ENCODE measurements at regions not wholly inside any gene's neighbourhood (a gene's known extent, or its start where the extent isn't known, plus 50 kb on each side); places are given as distances from the start of the nearest gene placed in this dataset.

DNA sequence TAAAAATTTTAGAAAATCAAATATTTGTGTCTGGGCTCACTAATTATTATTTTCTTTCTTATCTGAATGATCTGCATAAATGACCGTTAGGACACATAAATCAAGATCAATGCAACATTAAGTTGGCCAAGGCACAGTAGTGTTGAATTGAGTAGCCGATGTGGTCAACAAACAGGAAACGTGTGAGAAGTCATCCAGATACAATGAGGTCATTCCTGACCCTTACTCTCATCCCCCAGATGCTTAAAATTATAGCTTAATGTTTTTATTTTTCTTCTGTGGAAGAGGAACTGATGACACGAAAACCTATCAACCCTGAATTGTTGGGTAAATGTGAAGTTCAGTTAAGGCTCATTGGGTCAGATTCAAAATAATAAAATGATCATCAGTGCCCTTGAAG lies 222.9 kb downstream of the RFC3 start:
- DNase-seq (ENCODE audit: low read depth in 2 of 2): no peak

DNA sequence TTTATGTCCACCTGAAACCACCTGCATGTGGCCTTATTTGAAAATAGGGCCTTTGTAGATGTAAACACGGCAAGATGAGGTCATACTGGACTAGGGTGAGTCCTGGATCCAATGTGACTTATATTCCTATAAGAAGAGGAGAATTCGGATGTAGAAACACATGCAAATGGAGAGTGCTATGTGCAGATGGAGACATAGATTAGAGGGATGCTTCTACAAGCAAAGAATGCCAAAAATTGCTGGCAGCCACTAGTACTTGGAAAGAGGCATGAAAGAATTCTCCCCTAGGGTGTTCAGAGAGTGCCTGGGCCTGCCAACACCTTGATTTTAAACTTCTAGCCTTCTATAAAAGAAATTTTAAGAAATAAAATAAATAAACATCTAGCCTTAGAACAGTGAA lies 226.1 kb downstream of the RFC3 start:
- no peak for DNase-seq (ENCODE audit: low read depth in 2 of 2)

DNA sequence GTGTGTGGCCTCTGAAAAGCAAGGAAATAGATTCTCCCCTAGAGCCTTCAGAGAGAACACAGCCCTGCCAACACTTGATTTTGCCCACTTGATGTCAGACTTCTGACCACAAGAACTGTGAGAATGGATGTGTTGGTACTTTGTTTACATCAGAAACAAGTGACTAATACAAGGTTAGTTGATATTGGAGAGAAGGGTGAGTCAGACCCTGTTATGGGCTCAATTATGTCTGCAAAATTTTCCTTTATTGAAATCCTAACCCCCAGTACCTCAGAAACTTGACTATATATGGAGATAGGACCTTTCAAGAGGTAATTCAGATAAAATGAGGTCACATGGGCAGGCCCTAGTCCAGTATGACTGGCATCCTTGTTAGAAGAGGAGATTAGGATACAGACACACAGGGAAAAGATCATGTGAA lies 226.7 kb downstream of the RFC3 start:
- DNase-seq (ENCODE audit: low read depth in 2 of 2): no peak

GRCh38 chr13:34046457-34046856 lies 228.5 kb downstream of the RFC3 start:
- no peak for DNase-seq (ENCODE audit: low read depth in 2 of 2)

DNA sequence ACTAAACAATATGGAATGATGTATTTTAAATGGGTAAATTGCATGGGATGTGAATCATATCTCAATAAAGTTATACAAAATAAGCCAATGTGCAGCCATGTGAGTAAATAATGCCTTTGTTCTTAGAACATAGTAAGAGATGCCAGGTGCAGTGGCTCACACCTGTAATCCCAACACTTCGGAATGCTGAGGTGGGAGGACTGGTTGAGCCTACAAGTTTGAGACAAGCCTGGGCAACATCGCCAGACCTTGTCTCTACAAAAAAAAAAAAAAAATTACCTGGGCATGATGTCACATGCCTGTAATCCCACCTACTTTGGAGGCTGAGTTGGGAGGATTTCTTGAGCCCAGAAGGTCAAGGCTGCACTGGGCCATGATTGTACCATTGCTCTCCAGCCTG lies 230.7 kb downstream of the RFC3 start:
- DNase-seq (ENCODE audit: low read depth in 2 of 2): no peak

GRCh38 chr13:34056733-34057258 lies 238.8 kb downstream of the RFC3 start:
- no peak for DNase-seq (ENCODE audit: low read depth in 2 of 2)

- DNase-seq (ENCODE audit: low read depth in 2 of 2): no peak
Measured at GRCh38 chr13:34064456-34065205, 246.7 kb downstream of the RFC3 start.

DNA sequence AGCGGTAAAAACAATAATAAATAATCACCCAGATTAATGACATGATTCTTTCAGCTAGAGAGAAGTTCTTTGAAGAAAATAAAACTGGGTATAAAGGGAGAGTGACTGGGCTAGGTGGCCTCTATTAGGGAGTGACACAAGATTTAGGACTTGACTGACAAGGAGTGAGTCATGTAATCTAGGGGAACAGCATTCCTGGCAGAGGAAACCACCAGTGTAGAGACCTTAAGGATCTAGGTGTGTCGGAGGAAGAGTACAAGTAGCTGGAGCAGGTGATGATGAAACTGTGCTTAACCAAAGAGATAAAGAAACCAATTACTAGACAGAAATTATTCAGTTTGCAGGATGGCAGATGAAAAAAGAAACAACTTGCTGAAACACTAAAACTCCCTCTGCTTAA lies 248.0 kb downstream of the RFC3 start:
- no peak for DNase-seq (ENCODE audit: low read depth in 2 of 2)

DNA sequence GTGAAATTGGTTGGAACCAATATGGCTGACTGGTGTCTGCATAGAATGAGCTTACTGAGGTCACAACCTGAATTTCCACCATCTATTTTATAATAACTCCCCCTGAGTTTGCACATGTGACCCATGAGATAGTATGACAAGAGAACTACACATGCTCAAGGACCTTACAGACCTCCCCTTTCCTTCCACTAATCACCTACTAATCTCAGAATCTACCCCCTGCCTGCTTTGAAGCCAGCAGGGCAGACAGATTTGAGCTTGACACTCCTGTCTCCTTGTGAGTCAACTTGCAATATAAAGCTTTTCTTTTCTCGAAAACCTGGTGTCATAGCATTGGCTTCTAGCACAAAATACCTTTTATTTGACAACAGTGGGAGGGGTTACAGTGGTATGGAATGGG lies 248.4 kb downstream of the RFC3 start:
- DNase-seq (ENCODE audit: low read depth in 2 of 2): no peak

DNA sequence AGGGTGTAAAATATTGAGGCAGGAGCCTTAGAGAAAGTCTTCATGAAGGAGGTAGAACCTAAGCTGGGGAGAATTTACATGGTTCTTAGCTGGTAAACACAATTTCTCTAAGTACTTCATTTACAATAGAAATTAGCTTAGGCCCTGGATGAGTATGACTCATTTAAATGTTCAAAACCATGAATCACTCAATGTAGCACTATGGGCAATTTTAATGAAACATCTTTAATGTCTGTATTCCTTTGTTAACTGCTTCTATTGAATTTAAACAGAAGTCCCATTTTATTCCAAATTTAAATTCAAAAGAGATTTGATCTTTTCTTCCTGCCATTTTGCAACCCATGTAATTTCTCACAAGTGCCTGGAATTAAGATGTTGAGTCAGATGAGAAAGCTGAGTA lies 252.1 kb downstream of the RFC3 start:
- DNase-seq (ENCODE audit: low read depth in 2 of 2): no peak

GRCh38 chr13:34070544-34071303 lies 252.8 kb downstream of the RFC3 start:
- no peak for DNase-seq (ENCODE audit: low read depth in 2 of 2)

DNA sequence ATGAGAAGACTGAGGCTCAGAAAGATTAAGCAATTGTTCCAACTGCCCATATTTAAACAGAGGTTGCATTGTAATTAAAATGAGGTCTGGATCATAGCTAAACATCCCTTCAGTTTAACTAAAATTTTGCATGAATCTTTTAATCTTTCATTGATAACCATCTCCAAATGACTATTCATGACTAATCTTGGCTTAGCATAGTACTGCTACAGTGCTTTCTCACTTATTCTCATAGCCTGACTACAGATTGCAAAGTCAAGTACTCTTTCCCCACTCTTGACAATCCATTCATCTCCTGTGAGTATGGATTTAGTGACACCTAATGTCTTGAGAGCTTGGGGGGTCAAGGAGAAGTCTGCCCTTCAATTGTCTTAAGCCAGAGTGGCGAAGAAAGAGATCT lies 258.4 kb downstream of the RFC3 start:
- no peak for DNase-seq (ENCODE audit: low read depth in 2 of 2)

DNA sequence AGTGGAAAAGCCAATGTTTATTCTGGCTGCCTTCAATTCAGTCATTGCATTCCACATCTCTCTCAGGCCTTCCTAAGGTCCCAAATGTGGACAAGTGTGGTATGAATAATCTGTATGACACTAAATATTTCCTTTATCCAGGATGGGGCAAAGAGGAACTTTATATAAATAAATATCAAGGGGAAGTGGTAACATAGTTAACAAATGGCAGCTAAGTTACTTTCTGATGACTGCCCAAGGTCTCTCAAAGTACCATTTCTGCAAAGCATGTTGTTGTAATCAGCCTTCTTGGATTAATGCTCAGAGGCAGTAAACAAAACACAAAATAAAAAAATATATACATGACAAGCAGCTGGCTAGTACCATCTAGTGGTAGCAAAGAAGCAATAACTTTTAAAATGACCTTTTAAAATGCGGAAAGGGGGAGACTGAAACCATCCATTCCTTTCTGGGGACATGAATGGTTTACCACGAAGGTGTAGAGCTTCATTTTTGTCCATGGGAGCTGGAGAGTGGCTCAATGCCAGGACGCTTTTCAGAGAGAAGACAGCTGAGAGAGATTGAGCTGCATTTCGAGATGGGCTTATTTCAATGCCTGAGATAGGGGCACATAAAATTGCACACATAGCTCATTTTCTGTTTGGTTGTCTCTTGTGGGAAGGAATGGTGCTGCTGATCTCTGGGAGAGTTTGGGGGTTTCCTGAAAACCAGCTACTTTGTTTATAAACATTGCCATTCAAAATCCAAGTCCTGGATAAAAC lies 259.2 kb downstream of the RFC3 start:
- DNase-seq (ENCODE audit: low read depth in 2 of 2): no peak

DNA sequence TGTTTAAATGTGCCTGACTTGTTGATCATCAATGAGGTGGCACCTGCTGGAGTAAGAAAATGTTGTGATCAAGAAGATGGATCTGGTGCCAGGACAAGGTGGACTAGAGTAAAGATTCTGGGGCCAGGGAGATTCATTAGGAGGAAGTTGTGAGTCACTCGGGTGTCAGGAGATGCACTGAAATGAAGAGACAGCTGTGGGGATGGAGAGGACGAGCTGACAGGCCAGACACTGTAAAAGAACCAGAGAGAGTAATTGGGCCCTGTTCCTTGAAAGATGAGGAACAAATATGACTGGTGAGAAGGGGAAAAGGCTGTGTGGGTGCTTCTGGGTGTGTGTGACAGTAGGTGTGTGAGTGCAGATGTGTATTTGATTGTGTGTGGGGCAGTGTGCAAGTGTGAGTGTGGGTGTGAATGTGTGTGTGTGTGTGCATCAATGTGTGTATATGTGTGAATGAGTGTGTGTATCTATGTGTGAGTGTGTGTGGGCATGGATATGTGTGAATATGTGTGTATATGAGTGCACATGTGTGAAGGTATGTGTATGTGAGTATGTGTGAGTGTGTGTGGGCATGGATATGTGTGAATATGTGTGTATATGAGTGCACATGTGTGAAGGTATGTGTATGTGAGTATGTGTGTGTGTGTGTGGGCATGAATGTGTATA lies 260.5 kb downstream of the RFC3 start:
- DNase-seq (ENCODE audit: low read depth in 2 of 2): no peak

DNA sequence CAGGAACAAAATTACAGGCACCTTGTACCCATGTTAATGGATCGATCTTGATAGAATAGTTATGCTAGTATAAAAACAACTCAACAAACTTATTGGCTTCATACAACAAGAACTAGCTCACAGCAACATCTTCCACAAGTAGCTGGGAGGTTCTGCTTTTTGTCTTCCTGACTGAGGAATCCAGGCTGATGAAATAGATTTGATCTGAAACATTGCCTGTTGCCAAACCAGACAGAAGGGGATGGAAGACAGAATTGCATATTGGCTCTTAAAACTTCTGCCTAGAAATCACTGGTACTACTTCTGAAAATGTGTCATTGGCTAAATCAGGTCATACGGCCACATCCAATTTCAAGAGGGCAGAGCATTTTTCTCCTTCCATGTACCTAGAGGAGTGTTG lies 267.3 kb downstream of the RFC3 start:
- DNase-seq (ENCODE audit: low read depth in 2 of 2): no peak

- no peak for DNase-seq (ENCODE audit: low read depth in 2 of 2)
Measured at GRCh38 chr13:34086281-34086680, 268.3 kb downstream of the RFC3 start.

- no peak for DNase-seq (ENCODE audit: low read depth in 2 of 2)
Measured at GRCh38 chr13:34087791-34088190, 269.8 kb downstream of the RFC3 start.

GRCh38 chr13:34103854-34104253 lies 285.9 kb downstream of the RFC3 start:
- no peak for DNase-seq (ENCODE audit: low read depth in 2 of 2)

GRCh38 chr13:34104853-34105252 lies 286.9 kb downstream of the RFC3 start:
- no peak for DNase-seq (ENCODE audit: low read depth in 2 of 2)

DNA sequence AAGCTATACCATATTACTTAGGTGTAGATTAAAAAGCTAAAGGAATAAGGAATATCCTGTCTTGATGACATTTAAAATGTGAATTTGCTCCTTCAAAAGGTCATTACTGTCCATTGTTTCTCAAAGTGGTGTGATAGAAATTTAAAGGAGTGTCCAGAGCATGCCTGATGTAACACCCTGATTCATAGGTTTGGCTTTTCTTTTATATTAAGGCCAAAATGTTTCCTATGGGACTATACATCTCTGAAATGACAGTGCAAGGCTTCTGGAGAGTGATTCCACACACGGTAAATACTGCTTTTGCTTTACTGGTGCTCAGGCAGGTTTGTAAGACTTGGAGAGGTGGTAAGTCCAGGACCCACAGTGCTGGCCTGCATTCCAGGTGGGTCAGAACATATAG lies 289.9 kb downstream of the RFC3 start:
- no peak for DNase-seq (ENCODE audit: low read depth in 2 of 2)

DNA sequence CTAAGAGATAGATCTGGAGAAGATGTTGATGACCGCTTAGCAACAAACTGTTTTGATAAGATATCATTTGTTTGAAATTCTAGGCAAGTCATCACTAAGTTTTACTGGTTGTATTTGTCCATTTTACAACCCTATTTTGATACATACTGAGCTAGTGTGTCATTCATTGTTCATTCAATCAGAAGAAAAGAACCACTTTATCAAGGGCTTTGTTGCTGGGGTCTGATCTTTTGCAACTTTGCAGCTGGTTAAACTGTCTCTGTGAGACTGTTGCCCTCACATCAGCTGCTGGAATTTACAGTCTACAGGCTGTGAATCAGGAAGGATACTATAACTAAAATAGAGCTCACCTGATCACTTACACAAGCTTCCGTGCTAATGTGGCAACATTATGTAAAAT lies 290.5 kb downstream of the RFC3 start:
- DNase-seq (ENCODE audit: low read depth in 2 of 2): no peak

GRCh38 chr13:34114581-34114980 lies 296.6 kb downstream of the RFC3 start:
- no peak for DNase-seq (ENCODE audit: low read depth in 2 of 2)

All from activated CD8-positive, alpha-beta memory T cell treated with anti-CD3 and anti-CD28 coated beads for 4 hours (primary cell).